ENCODE measurements at regions not wholly inside any gene's neighbourhood (a gene's known extent, or its start where the extent isn't known, plus 50 kb on each side); places are given as distances from the start of the nearest gene placed in this dataset.

GRCh38 chr12:32012249-32012785, 53.1 kb downstream of the RESF1 start:
- TF ChIP-seq, protein P1, sequence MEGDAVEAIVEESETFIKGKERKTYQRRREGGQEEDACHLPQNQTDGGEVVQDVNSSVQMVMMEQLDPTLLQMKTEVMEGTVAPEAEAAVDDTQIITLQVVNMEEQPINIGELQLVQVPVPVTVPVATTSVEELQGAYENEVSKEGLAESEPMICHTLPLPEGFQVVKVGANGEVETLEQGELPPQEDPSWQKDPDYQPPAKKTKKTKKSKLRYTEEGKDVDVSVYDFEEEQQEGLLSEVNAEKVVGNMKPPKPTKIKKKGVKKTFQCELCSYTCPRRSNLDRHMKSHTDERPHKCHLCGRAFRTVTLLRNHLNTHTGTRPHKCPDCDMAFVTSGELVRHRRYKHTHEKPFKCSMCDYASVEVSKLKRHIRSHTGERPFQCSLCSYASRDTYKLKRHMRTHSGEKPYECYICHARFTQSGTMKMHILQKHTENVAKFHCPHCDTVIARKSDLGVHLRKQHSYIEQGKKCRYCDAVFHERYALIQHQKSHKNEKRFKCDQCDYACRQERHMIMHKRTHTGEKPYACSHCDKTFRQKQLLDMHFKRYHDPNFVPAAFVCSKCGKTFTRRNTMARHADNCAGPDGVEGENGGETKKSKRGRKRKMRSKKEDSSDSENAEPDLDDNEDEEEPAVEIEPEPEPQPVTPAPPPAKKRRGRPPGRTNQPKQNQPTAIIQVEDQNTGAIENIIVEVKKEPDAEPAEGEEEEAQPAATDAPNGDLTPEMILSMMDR (IDR thresholded peaks at IDR 0.05; ENCODE audit: low read depth, low read length): no peak
- no peak for TF ChIP-seq EZH2phosphoT487 (IDR thresholded peaks at IDR 0.05; ENCODE audit: low read depth)

All from OCI-LY3 (cell line).